Breast epithelium (tissue), 4 donors: ENCODE measurements at regions not wholly inside any gene's neighbourhood (a gene's known extent, or its start where the extent isn't known, plus 50 kb on each side); places are given as distances from the start of the nearest gene placed in this dataset.

Source experiments
- DNase-seq, 2 donors: peaks; one replicate each; pipeline ENCODE4 v3.0.0-alpha.2; 2019; ENCODE audit warnings: low spot score in 2 of 2
- H3K27ac ChIP-seq, 2 donors: fragments of 200-600 bp; sonication (generic) in 1 of 2; one replicate each; pipeline ENCODE4 v1.5.1; 2016 to 2019; ENCODE audit warnings: mild to moderate bottlenecking in 1 of 2
- H3K27me3 ChIP-seq, 2 donors: fragments of 200-600 bp; sonication (generic) in 1 of 2; one replicate each; pipeline versions ENCODE4 v1.5.1 to v1.6.0; 2017 to 2019; ENCODE audit warnings: control low read depth in 1 of 2, mild to moderate bottlenecking in 1 of 2
- H3K36me3 ChIP-seq: fragments of 200-600 bp; one replicate; pipeline ENCODE4 v1.5.1; 2019
- H3K4me1 ChIP-seq, 2 donors: fragments of 200-600 bp; sonication (generic); one replicate each; pipeline ENCODE4 v1.5.1; 2016 to 2019; ENCODE audit warnings: control low read depth in 1 of 2
- H3K4me3 ChIP-seq, 3 donors: fragments of 200-600 bp; sonication (generic); 1 replicate in 2 of 3; 2 replicates in 1 of 3; pipeline ENCODE4 v1.5.1; 2016 to 2019; ENCODE audit warnings: mild to moderate bottlenecking in 3 of 3, moderate library complexity in 2 of 3
- H3K9me3 ChIP-seq, 2 donors: fragments of 200-600 bp; sonication (generic) in 1 of 2; one replicate each; pipeline ENCODE4 v1.5.1; 2016 to 2019; ENCODE audit warnings: control low read depth in 1 of 2
- CTCF ChIP-seq, 3 donors: fragments of 450-650 bp; IDR thresholded peaks; one replicate each; pipeline ENCODE4 v1.5.1; 2016 to 2017; ENCODE audit warnings: antibody characterized with exemption in 3 of 3, mild to moderate bottlenecking in 3 of 3, moderate library complexity in 3 of 3
- POLR2A ChIP-seq: fragments of 450-650 bp; IDR thresholded peaks from one replicate; pipeline ENCODE4 v1.6.1; 2016; ENCODE audit warnings: antibody characterized with exemption, mild to moderate bottlenecking, moderate library complexity
- POLR2AphosphoS5 ChIP-seq, 3 donors: sonication (generic); formaldehyde crosslinking; IDR thresholded peaks; one replicate each; pipeline ENCODE4 v1.6.1; 2017; ENCODE audit warnings: antibody characterized with exemption in 3 of 3
- intact Hi-C: fragments of 100-400 bp; cut with DNase I; formaldehyde crosslinking; loops from one replicate; pipeline ENCODE4 v1.15.1; 2023; ENCODE audit warnings: low total_unique reads

GRCh38 chr10:83817797-83818196, 321.5 kb upstream of the GHITM start:
- Histone ChIP-seq H3K4me1 (no peaks in the 10 kb centered on the region), H3K4me3 (no peak overlapping the region), H3K27ac (no peak overlapping the region), H3K27me3 (no peaks in the 10 kb centered on the region), H3K9me3 (no peaks in the 10 kb centered on the region), H3K36me3 (no peaks in the 10 kb centered on the region)
- no peak for DNase-seq
- intact Hi-C loops, result no loop called here
- no peak for TF ChIP-seq POLR2AphosphoS5 (IDR thresholded peaks at IDR 0.05)
- no peak for TF ChIP-seq CTCF (IDR thresholded peaks at IDR 0.05)
- no peak for TF ChIP-seq POLR2A

GRCh38 chr10:83819609-83820008, 319.7 kb upstream of the GHITM start:
- no peaks in the 10 kb centered on the region for H3K9me3 ChIP-seq

GRCh38 chr10:83820033-83820432, 319.3 kb upstream of the GHITM start:
- TF ChIP-seq POLR2AphosphoS5 (IDR thresholded peaks at IDR 0.05), result no peak
- no peak for TF ChIP-seq POLR2A
- no peak for TF ChIP-seq CTCF (IDR thresholded peaks at IDR 0.05)
- H3K27ac ChIP-seq, result no peak overlapping the region
- no peak overlapping the region for H3K4me3 ChIP-seq
- no peaks in the 10 kb centered on the region for H3K4me1 ChIP-seq
- no peaks in the 10 kb centered on the region for H3K9me3 ChIP-seq
- DNase-seq, result no peak
- intact Hi-C loops, result no loop called here
- no peaks in the 10 kb centered on the region for H3K36me3 ChIP-seq
- no peaks in the 10 kb centered on the region for H3K27me3 ChIP-seq

More at GRCh38 chr10:83819609-83820008, 319.7 kb upstream of the GHITM start:
- no peak overlapping the region for H3K27ac ChIP-seq
- TF ChIP-seq POLR2A (no peak), CTCF (IDR thresholded peaks at IDR 0.05) (no peak), POLR2AphosphoS5 (IDR thresholded peaks at IDR 0.05) (no peak)
- no peak for DNase-seq
- H3K36me3 ChIP-seq, result no peaks in the 10 kb centered on the region
- H3K4me3 ChIP-seq, result no peak overlapping the region
- intact Hi-C loops, result no loop called here
- no peaks in the 10 kb centered on the region for H3K4me1 ChIP-seq
- H3K27me3 ChIP-seq, result no peaks in the 10 kb centered on the region

GRCh38 chr10:83824099-83824498, 315.2 kb upstream of the GHITM start:
- TF ChIP-seq POLR2A (no peak), POLR2AphosphoS5 (IDR thresholded peaks at IDR 0.05) (no peak), CTCF (IDR thresholded peaks at IDR 0.05) (no peak)
- H3K27ac ChIP-seq, result no peak overlapping the region
- peaks cover 0 to 4% of the 10 kb centered on the region in 2 donors for H3K9me3 ChIP-seq
- H3K27me3 ChIP-seq, result no peaks in the 10 kb centered on the region
- no peak for DNase-seq
- H3K36me3 ChIP-seq, result no peaks in the 10 kb centered on the region
- H3K4me3 ChIP-seq, result no peak overlapping the region
- H3K4me1 ChIP-seq, result no peaks in the 10 kb centered on the region
- intact Hi-C loops, result no loop called here

- no peak overlapping the region for H3K4me3 ChIP-seq
- no peaks in the 10 kb centered on the region for H3K4me1 ChIP-seq
- H3K36me3 ChIP-seq, result no peaks in the 10 kb centered on the region
- no peaks in the 10 kb centered on the region for H3K27me3 ChIP-seq
- H3K9me3 ChIP-seq, result peaks cover 0 to 5% of the 10 kb centered on the region in 2 donors
- intact Hi-C loops, result no loop called here
- DNase-seq, result no peak
- no peak overlapping the region for H3K27ac ChIP-seq
- TF ChIP-seq POLR2AphosphoS5 (IDR thresholded peaks at IDR 0.05), result no peak
- TF ChIP-seq CTCF (IDR thresholded peaks at IDR 0.05), result no peak
- TF ChIP-seq POLR2A, result no peak
Observed at GRCh38 chr10:83834096-83834495, 305.2 kb upstream of the GHITM start.
